HG03095 (cell line): ENCODE measurements at regions not wholly inside any gene's neighbourhood (a gene's known extent, or its start where the extent isn't known, plus 50 kb on each side); places are given as distances from the start of the nearest gene placed in this dataset.
"Not testable (repeated sequence)": the region's sequence is repeated elsewhere in the genome, so short reads cannot be mapped to it uniquely, and the experiment has no call there.

ENCODE experiments used
- ATAC-seq: cut with Tn5 transposase; IDR thresholded peaks from one replicate; pipeline ENCODE4 v1.9.1; 2021; ENCODE audit warnings: moderate library complexity; ENCODE audit not compliant: unreplicated experiment

DNA sequence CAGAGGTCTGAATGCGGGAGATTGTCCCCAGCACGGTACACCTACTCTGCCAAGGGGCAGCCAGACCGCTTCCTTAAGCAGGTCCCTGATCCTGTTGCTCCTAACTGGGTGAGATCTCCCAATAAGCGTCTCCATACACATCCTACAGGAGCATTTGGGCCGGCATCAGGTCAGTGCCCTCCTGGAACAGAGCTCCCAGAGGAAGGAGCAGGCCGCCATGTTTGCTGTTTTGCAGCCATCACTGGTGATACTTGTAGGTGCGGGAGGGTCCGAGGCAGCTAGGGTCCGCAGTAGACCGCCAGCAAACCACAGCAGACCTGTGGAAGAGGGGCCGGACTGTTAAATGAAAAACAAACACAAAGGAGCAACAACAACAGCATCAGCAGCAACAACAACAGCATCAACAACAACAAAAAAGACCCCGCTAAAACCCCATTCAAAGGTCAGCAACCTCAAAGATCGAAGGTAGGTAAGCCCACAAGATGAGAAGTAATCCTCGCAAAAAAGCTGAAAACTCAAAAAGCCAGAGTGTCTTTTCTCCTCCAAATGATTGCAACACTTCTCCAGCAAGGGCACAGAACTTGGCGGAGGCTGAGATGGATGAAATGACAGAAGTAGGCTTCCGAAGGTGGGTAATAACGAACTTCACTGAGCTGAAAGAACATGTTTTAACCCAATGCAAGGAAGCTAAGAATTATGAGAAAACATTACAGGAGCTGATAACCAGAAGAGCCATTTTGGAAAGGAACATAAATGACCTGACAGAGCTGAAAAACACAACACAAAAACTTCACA lies 79.0 kb upstream of the CDH7 start:
- no peak for ATAC-seq

DNA sequence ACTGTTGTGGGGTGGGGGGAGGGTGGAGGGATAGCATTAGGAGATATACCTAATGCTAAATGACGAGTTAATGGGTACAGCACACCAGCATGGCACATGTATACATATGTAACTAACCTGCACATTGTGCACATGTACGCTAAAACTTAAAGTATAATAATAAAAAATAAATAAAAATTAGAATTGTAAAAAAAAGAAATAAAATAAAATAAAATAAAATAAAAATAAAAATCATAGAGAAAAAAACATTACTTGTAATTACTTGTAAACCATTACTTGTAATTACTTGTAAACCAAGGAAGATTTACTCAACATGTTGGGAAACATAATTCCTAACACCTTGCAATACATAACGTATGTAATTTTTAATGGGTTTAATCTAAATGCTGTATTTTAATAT lies 80.7 kb upstream of the CDH7 start:
- ATAC-seq = not testable (repeated sequence)

DNA sequence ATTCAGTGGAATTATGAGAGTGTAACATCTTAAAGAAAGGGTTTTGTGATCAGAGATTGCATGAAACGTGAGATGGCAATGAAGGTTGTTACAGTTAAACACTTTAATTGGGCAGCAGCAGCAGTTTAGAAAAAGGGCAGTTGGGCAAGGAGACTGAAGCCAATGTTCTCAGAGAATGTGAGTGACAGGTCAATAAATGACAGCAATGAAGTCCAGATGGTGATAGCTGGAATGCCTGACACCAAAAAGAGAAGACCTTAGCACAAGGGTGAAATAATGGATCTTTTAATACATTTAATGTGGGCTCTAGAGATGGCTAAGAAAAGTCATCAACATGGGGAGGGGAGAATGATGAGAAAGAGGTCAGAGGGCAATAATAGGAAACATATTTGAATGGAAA lies 89.4 kb upstream of the CDH7 start:
- ATAC-seq = no peak

DNA sequence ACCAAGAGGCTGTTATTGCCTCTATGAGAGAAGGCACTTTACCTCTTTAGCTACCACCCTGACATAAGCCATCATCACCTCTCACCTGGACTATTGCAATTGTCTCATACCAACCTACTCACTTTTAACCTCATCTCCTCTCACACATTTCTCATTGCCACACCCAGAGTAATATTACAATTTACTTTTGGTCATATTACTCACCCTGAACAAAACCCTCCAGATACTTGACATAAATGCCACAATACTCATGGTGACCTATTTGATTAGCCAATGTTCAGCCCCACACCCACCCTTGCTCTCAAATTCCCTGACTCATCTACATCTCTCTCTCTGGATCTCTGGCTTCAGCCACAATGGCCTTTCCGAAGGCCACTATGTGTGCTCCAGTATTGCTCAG lies 90.9 kb upstream of the CDH7 start:
- no peak for ATAC-seq

DNA sequence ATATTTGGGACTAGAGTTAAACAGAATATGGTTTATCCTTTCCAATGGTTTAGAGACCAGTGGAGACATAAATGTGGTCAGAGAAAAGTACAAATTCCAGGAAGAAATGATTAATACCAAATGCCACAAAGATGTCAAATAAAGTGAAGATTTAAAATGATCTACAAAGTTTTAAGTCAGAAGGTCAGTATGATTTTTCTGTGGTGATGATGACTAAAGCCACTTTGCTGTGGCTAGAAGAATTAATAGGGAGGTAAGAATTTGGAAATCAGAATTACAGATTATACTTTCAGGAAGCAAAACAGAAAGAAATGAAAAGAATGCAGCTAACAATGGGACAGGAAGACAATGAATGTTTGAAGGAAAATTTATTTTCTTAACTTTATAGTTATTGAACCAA lies 91.5 kb upstream of the CDH7 start:
- ATAC-seq = no peak

DNA sequence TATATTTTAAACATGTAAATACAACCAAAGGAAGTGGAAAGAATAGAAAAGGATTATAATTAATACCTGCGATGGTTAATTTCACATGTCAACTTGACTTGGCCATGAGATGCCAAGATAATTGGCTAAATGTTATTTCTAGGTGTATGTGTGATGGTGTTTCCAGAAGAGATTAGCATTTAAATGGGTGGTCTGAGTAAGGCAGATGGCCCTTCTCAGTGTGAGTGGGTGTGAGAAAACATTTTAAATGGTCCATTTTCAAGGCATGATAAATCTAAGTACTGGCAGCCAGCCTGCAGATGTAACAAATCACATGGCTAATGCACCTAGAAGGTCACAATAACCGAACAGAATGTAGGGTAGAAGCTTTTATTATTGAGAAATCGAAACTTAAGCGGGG lies 99.6 kb upstream of the CDH7 start:
- ATAC-seq = no peak

DNA sequence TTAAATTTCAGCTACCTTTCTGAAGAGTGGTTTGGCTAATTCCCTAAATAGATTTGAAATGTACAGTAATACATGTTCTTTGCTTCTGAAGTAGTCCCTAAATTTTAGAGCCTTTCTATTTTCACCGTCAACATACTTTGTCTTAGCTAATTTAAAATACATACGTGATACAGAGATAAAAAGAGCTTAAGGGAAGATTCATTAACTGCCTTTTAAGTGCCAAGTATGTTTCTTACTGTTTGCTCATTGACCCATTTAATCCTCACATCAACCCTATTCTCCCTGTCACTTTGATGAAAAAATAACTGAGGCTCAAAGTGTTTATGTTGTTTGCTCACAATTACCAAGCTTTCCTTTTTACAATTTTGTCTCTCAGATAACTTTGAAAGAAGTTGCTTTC lies 118.6 kb upstream of the CDH7 start:
- no peak for ATAC-seq

DNA sequence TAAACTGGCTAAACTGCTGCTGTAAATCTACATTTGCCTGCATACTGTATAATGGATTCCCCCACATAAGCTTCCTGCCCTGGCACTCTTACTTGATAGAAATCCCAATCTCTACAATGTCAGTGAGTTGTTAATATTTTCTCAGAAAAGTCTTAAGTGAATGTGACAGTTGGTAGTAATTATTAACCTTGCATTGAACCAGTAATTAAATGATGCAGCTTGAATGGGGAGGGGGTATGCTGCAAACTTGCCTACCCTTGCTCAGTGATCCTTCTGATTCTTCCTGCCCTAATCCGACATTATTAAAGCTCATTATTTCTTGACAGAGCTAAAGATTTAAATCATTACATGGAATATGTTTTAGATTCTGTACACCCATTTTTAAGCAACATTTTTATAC lies 119.0 kb upstream of the CDH7 start:
- ATAC-seq = no peak

DNA sequence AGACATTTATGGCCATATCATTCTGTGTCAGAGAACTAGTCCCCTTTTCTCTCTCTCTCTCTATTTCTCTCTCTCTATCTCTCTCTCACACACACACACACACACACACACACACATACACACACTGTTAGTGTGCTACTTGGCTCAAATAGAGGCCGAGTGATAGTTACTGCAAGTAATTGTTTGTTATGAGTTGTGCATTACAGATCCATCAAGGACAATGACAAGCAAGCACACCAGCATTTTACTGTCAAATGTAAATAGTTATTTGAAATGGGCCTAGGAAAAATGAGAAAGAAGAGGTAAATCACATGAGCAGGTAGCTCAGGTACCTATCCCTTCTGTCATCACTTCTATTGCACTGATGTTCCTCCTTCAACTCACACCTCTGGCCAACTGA lies 122.4 kb upstream of the CDH7 start:
- no peak for ATAC-seq

DNA sequence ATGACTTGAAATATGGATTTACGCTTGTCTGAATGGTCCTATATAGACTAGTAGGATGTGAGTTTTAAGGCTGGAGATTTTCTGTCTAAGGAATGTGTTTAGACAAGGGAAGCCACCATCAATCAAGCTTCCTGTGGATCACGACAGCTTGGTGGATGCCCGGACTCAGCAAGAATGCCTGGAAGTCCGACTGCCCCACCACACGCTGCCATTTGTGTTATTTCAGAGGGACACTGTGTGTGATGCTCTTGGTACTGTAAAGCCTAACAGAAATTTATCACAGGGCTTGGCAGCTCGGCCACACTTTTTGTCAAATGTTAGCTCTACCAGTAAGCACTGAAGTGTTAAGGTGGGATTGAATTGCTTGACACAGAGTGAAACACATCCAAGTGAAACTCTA lies 127.1 kb upstream of the CDH7 start:
- no peak for ATAC-seq

DNA sequence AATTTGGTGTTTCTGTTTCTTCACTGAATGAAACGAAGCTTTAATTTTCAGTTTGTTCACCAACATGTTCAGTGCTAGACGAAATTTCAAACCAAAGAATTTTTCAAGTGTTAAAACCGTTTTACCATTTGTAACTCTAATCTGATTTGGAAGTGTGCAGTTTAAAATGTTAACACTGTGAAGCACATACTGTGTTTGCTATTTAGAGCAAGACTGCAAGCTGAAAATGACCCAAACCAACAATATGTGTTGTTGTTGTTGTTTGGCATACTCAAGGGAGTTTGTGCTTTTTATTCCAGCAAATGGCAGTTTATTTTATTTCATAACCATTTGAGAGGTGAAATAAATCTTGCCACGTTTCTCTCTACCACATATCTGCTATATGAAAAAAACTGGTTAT lies 128.4 kb upstream of the CDH7 start:
- ATAC-seq = no peak

DNA sequence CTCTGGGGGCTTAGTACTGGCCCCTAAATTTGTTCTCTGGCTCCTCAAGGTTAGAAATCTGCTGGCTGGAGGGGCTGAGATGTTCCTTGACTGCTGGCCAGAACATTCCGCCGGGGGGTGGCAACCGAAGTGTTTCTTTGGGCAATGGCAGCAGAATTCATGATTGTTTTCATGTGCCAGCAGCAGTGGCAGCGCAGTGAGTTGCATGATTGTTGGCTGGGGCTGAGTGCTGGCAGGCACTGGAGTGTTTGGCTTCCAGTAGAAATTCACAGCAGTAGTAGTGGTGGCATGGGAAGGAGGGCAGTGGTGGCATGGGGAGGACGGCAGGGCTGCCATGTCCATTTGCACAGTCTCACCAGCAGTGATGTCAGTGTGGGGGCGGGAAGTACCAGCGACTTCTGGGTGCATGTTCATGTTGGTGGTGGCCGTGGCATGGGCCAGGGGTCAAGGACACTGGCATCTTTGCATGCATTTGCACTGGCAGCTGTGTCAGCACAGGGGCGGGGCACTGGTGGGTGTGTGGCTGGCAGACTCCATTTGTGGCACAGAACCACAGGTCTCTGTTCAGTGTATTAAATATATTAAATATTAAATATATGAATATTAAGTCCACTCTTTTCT lies 130.6 kb upstream of the CDH7 start:
- ATAC-seq = no peak

DNA sequence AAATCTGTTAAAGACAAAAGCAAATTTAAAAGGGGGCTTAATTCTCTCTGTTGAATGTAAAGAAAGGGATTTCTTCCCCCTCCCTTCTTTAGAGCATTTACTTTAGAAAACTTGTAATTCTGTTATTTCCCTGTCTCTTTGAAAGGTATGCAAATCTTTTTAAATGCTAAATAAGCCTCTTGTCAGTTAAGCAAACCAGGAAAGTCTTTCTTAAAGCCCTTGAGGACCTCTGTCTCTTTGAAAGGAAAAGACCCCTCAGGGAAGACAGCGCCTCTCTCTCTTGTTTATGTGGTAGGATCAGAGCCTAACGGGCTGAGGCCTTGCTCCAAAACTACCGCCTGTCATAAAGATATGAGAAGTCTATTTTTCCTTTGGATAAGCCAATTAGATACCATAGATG lies 139.9 kb upstream of the CDH7 start:
- no peak for ATAC-seq

DNA sequence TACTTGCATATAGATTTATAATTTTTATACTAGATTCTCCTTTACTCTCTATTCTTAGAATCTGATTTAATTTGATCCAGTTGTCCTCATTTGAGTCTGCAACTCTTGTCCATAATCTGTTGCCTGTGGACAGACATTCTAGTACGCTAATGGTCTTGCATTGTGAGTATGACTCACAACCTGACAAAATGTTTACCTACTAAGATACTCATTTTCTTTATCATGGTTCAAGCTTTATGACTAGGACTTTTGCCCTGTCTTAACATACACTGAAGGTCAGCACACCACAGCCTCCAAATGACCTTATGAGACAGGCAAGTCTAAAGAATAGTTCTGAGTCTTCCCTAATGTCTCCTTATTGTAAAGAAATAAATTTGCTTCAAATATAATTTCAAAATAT lies 142.3 kb upstream of the CDH7 start:
- no peak for ATAC-seq

DNA sequence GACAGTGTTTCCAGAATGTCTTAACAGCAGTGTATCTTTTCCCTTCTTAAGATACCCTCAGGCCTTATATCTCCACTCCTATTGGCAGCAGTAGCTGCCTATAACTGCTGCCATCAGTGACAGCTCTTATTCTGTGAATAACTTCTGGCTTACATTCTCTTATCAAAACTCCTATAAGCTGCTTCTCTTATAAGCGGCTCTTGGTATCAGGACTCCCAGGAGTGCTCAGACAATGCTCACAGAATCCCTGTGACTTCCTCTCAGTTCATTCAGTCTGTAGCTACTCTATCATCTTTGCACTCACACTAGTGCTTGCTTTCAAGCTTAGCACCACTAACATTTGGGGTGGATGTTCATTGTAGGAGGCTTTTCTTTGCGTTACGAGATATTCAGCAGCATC lies 143.7 kb upstream of the CDH7 start:
- no peak for ATAC-seq

DNA sequence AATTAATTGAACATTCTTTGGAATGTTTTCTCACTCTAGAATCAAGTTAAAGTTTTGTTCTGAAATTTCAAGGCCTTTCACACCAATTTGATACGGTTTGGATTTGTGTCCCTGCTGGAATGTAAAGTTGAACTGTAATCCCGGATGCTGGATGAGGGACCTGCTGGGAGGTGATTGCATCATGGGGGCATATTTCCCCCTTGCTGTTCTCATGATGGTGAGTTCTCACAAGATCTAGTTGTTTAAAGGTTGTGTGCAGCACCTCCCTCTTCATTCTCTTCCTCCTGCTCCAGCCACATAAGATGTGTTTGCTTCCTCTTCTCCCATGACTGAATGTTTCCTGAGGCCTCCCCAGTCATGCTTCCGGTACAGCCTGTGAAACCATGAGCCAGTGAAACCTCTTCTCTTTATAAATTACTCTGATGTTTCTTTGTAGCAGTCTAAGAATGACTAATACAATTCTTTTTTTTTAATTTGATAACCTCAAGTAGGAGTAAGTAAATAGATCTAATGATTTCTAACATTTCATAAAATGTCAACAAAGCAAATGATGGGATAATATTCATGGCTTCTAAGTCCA lies 144.2 kb upstream of the CDH7 start:
- no peak for ATAC-seq

DNA sequence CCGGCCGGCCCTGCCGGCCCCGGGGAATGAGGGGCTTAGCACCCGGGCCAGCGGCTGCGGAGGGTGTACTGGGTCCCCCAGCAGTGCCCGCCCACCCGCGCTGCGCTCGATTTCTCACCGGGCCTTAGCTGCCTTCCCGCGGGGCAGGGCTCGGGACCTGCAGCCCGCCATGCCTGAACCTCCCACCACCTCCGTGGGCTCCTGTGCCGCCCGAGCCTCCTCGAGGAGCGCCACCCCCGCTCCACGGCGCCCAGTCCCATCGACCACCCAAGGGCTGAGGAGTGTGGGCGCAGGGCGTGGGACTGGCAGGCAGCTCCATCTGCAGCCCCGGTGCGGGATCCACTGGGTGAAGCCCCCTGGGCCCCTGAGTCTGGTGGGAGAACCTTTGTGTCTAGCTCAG lies 145.5 kb upstream of the CDH7 start:
- ATAC-seq = not testable (repeated sequence)

DNA sequence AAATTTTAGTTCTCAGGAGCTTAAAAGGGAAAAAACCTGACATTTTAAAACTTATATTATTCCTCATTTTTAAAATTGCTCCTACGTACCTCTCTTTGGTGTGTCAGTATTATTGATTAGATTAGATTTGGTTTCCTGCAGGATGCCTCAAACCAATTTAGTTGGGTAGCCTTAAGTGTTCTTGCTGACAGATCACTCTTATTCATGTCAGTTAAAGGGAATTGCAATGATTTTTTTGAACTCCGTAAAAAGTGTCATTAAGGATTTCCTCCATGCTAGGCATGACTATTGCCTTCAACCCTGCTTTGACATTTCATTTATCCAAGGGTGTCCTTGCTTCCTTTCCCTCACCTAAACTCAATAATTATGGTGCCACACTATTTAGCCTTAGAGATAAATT lies 149.0 kb upstream of the CDH7 start:
- no peak for ATAC-seq

DNA sequence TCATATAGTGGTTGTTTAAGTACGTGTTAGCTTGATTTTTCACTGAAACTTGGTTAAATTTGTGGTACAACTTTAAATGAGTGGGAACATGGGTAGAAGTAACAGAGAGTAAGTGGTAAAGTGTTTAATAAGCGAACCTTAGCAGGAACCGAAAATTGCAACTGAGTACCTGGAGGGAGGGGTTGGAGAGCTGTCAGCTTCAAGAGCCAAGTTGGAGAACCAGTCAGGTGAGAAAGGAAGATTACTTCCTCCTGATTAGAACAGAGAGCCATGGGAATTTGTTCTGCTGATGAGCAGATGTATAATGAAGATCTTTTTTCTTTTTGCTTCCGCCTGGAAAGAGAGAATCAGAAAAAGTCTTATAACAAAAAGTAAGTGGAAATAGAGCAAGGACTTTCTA lies 158.4 kb upstream of the CDH7 start:
- ATAC-seq = no peak

DNA sequence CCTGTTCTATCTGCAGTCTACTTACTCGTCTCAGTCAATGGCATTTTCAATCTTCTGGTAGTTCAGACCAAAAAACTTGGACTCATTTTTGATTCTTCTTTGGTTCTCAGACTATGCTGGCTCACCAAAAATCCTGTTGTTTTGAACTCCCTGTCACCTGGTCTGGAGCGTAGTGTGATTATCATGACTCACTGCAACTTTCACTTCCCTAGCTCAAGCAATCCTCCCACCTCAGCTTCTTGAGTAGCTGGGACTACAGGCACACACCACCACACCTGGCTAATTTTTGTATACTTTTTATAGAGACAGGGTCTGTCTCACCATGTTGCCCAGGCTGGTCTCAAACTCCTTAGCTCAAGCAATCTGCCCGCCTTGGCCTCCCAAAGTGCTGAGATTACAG lies 163.3 kb upstream of the CDH7 start:
- ATAC-seq = no peak

DNA sequence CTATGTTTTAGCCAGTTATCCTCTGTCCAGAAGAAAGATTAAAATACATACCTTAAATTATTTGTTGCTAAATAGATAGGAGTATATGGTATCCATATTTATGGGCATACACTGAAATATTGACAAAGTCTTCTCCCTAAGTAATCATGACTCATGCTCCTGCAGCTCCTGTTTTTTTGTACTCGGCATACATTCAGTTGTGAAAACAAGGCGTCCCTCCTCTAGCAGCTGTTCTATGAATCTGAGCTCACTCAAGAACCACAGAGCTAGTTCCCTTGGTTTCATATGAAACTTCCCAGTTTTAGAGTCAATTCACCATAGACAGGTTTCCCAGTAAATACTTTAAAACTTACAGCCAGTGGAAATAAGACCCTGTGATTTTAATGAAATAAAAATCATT lies 168.7 kb upstream of the CDH7 start:
- ATAC-seq = not testable (repeated sequence)

DNA sequence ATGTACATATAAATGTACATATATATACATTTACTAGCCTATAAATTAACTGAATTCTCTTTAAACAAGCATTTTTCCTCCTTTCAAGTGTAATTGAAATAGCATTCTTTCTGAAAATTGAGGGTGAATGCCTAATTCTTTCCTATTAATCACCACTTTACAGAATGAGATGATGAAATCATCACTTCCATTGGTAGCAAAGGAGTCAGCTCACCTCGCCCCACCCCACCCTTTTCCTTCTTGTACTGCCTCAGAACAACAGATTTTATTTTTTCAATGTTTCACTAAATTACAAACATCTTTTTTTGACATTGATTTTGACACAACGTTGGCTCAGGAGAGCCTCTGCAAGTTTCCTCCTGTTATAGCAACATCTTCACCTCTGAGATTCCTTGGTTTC lies 181.9 kb upstream of the CDH7 start:
- ATAC-seq = no peak

DNA sequence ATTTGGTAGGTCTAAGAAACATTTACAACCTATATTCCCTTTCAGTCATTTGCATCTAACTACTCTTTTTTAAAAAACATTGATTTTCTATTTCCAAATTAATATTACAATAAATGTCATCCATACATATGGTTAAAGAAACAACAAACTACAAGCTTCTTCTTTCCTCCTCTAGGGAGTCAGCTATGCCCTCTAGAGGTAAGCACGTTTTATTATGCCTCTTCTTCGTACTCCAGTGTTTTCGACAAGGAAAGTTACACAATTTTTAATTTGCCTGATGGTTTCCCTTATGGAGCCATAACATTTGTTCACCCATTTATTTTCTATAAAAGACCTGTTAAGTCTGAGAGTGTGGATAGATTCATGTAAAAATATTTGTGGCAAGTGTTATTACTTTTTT lies 183.4 kb upstream of the CDH7 start:
- no peak for ATAC-seq
